ENCODE measurements at regions not wholly inside any gene's neighbourhood (a gene's known extent, or its start where the extent isn't known, plus 50 kb on each side); places are given as distances from the start of the nearest gene placed in this dataset.

DNA sequence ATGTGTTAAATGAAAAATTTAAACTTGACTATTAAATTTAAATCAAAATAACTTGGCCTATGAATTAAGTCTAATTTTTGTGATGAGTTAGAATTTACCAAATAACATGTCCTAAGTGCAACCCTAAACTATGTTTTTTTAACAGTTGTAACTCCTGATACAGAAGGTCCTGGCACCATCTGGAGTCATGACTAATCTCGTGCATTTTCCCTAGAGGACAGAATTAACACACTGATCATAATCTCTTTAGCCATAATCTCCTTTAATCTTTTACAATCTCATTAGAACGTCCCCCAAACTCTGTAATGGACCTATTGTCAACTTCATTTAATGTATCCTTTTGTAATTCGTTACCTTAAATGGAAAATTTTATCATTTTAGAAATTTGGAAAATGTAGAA is 100.6 kb downstream of the SUCNR1 start (continued):
- TF ChIP-seq SUZ12 (IDR thresholded peaks at IDR 0.05; ENCODE audit: low read length) (no peak), CBX8 (IDR thresholded peaks at IDR 0.05; ENCODE audit: borderline replicate concordance, low read depth, low read length) (no peak), HDAC6 (IDR thresholded peaks at IDR 0.05; ENCODE audit: low read depth, low read length) (no peak), RBBP5 (IDR thresholded peaks at IDR 0.05; ENCODE audit: borderline replicate concordance, low read depth, low read length) (no peak), TEAD4 (IDR thresholded peaks at IDR 0.05; ENCODE audit: low read depth, low read length) (no peak), GTF2F1 (IDR thresholded peaks at IDR 0.05; ENCODE audit: borderline replicate concordance, low read depth, low read length) (no peak)
